GM03348 (cell line): ENCODE measurements at regions not wholly inside any gene's neighbourhood (a gene's known extent, or its start where the extent isn't known, plus 50 kb on each side); places are given as distances from the start of the nearest gene placed in this dataset.

Experiments used
- DNase-seq: peaks from one replicate; pipeline ENCODE4 v3.0.0; 2012; ENCODE audit warnings: low spot score

- DNase-seq = no peak
Observed at GRCh38 chr10:8563478-8563877, 509.0 kb downstream of the GATA3 start.

- DNase-seq = no peak
Observed at GRCh38 chr10:8566737-8567136, 512.2 kb downstream of the GATA3 start.

- no peak for DNase-seq
Observed at GRCh38 chr10:8568401-8568800, 513.9 kb downstream of the GATA3 start.

- no peak for DNase-seq
Observed at GRCh38 chr10:8575620-8576019, 521.1 kb downstream of the GATA3 start.

GRCh38 chr10:8576281-8576680 lies 521.8 kb downstream of the GATA3 start:
- DNase-seq = no peak

- no peak for DNase-seq
Observed at GRCh38 chr10:8576911-8577310, 522.4 kb downstream of the GATA3 start.

- DNase-seq = no peak
Observed at GRCh38 chr10:8577686-8578085, 523.2 kb downstream of the GATA3 start.

GRCh38 chr10:8581521-8582225 lies 527.2 kb downstream of the GATA3 start:
- DNase-seq = no peak

- DNase-seq = no peak
Observed at GRCh38 chr10:8583096-8583495, 528.6 kb downstream of the GATA3 start.

GRCh38 chr10:8584666-8585065 lies 530.2 kb downstream of the GATA3 start:
- no peak for DNase-seq

- DNase-seq = no peak
Observed at GRCh38 chr10:8586504-8586903, 532.0 kb downstream of the GATA3 start.

- no peak for DNase-seq
Observed at GRCh38 chr10:8588135-8588534, 533.6 kb downstream of the GATA3 start.

GRCh38 chr10:8590518-8590917 lies 536.0 kb downstream of the GATA3 start:
- DNase-seq = no peak

GRCh38 chr10:8591640-8592039 lies 537.2 kb downstream of the GATA3 start:
- no peak for DNase-seq

- no peak for DNase-seq
Observed at GRCh38 chr10:8594176-8594575, 539.7 kb downstream of the GATA3 start.

GRCh38 chr10:8594711-8595110 lies 540.2 kb downstream of the GATA3 start:
- DNase-seq = no peak

GRCh38 chr10:8595140-8595539 lies 540.7 kb downstream of the GATA3 start:
- no peak for DNase-seq

- no peak for DNase-seq
Observed at GRCh38 chr10:8596929-8597472, 542.5 kb downstream of the GATA3 start.

- no peak for DNase-seq
Observed at GRCh38 chr10:8600192-8600591, 545.7 kb downstream of the GATA3 start.

GRCh38 chr10:8602821-8603220 lies 548.3 kb downstream of the GATA3 start:
- DNase-seq = no peak

- DNase-seq = no peak
Observed at GRCh38 chr10:8614054-8614565, 559.6 kb downstream of the GATA3 start.

GRCh38 chr10:8615118-8615517 lies 560.6 kb downstream of the GATA3 start:
- no peak for DNase-seq

GRCh38 chr10:8616166-8616565 lies 561.7 kb downstream of the GATA3 start:
- no peak for DNase-seq

GRCh38 chr10:8617792-8618191 lies 563.3 kb downstream of the GATA3 start:
- no peak for DNase-seq
